BE2C (cell line): ENCODE measurements at regions not wholly inside any gene's neighbourhood (a gene's known extent, or its start where the extent isn't known, plus 50 kb on each side); places are given as distances from the start of the nearest gene placed in this dataset.

Experiments used
- DNase-seq: peaks from one replicate; pipeline ENCODE4 v3.0.0-alpha.2; 2020
- H3K27me3 ChIP-seq: fragments of 250-450 bp; sonication (Bioruptor Pico); 2 replicates; pipeline ENCODE4 v1.5.1; 2020; ENCODE audit warnings: mild to moderate bottlenecking
- H3K36me3 ChIP-seq: fragments of 250-450 bp; sonication (Bioruptor Pico); 2 replicates; pipeline ENCODE4 v1.5.1; 2020; ENCODE audit warnings: mild to moderate bottlenecking
- H3K4me1 ChIP-seq: fragments of 250-450 bp; sonication (Bioruptor Pico); 2 replicates; pipeline ENCODE4 v1.5.1; 2020
- H3K4me3 ChIP-seq: 2 replicates; pipeline ENCODE4 v1.5.1; 2011; ENCODE audit warnings: low read depth, low read length
- H3K9me3 ChIP-seq: fragments of 250-450 bp; sonication (Bioruptor Pico); 2 replicates; pipeline ENCODE4 v1.5.1; 2020
- CTCF ChIP-seq: IDR thresholded peaks from 2 replicates; pipeline ENCODE4 v1.5.1; 2012; ENCODE audit warnings: mild to moderate bottlenecking, low read depth, low read length

- Histone ChIP-seq H3K36me3 (no peaks in the 10 kb centered on the region), H3K9me3 (no peaks in the 10 kb centered on the region), H3K4me1 (no peaks in the 10 kb centered on the region), H3K27me3 (no peaks in the 10 kb centered on the region), H3K4me3 (no peak overlapping the region)
- DNase-seq: no peak
- no peak for TF ChIP-seq CTCF
Observed at GRCh38 chr10:44807451-44807850, 103.7 kb upstream of the TMEM72 start.

GRCh38 chr10:44809647-44810046 lies 101.5 kb upstream of the TMEM72 start:
- no peak for TF ChIP-seq CTCF
- Histone ChIP-seq H3K4me1 (no peaks in the 10 kb centered on the region), H3K4me3 (no peak overlapping the region), H3K9me3 (no peaks in the 10 kb centered on the region), H3K36me3 (no peaks in the 10 kb centered on the region), H3K27me3 (no peaks in the 10 kb centered on the region)
- no peak for DNase-seq

- H3K4me3 ChIP-seq: no peak overlapping the region
- DNase-seq: no peak
- H3K27me3 ChIP-seq: no peaks in the 10 kb centered on the region
- no peak for TF ChIP-seq CTCF
- no peaks in the 10 kb centered on the region for H3K9me3 ChIP-seq
- H3K4me1 ChIP-seq: no peaks in the 10 kb centered on the region
- H3K36me3 ChIP-seq: no peaks in the 10 kb centered on the region
Observed at GRCh38 chr10:44811072-44811471, 100.1 kb upstream of the TMEM72 start.

GRCh38 chr10:44813201-44813600 lies 97.9 kb upstream of the TMEM72 start:
- Histone ChIP-seq H3K27me3 (no peaks in the 10 kb centered on the region), H3K36me3 (no peaks in the 10 kb centered on the region), H3K4me1 (no peaks in the 10 kb centered on the region), H3K9me3 (no peaks in the 10 kb centered on the region), H3K4me3 (no peak overlapping the region)
- DNase-seq: no peak
- no peak for TF ChIP-seq CTCF

GRCh38 chr10:44814929-44815328 lies 96.2 kb upstream of the TMEM72 start:
- no peak overlapping the region for H3K4me3 ChIP-seq
- no peak for DNase-seq

More at GRCh38 chr10:44814929-44815328, 96.2 kb upstream of the TMEM72 start:
- Histone ChIP-seq H3K9me3 (no peaks in the 10 kb centered on the region), H3K27me3 (no peaks in the 10 kb centered on the region), H3K36me3 (no peaks in the 10 kb centered on the region), H3K4me1 (no peaks in the 10 kb centered on the region)
- TF ChIP-seq CTCF: no peak
